ENCODE measurements at regions not wholly inside any gene's neighbourhood (a gene's known extent, or its start where the extent isn't known, plus 50 kb on each side); places are given as distances from the start of the nearest gene placed in this dataset.

GRCh38 chr9:87810008-87810407 is 72.7 kb upstream of the SPATA31E1 start:
- TF ChIP-seq POLR2A (IDR thresholded peaks at IDR 0.05): no peak
- no peak for TF ChIP-seq CTCF (IDR thresholded peaks at IDR 0.05)

Measured in lower leg skin (tissue), 3 donors.